ENCODE measurements at regions not wholly inside any gene's neighbourhood (a gene's known extent, or its start where the extent isn't known, plus 50 kb on each side); places are given as distances from the start of the nearest gene placed in this dataset.

- Mint-ChIP-seq H3K4me1 (ENCODE audit: low read depth) (no peaks in the 10 kb centered on the region), H3K9me3 (ENCODE audit: low read depth) (no peaks in the 10 kb centered on the region), H3K27ac (no peak overlapping the region), H3K4me3 (no peak overlapping the region), H3K36me3 (no peaks in the 10 kb centered on the region), H3K27me3 (no peaks in the 10 kb centered on the region)
These were observed 201.9 kb upstream of the MAMLD1 start for GRCh38 chrX:150161193-150161592.

GRCh38 chrX:150162141-150162540, 201.0 kb upstream of the MAMLD1 start:
- no peak overlapping the region for H3K27ac Mint-ChIP-seq
- no peaks in the 10 kb centered on the region for H3K9me3 Mint-ChIP-seq (ENCODE audit: low read depth)
- no peaks in the 10 kb centered on the region for H3K36me3 Mint-ChIP-seq
- no peak overlapping the region for H3K4me3 Mint-ChIP-seq
- H3K4me1 Mint-ChIP-seq (ENCODE audit: low read depth), result no peaks in the 10 kb centered on the region
- H3K27me3 Mint-ChIP-seq, result no peaks in the 10 kb centered on the region

GRCh38 chrX:150163221-150163930, 199.7 kb upstream of the MAMLD1 start:
- H3K4me3 Mint-ChIP-seq, result no peak overlapping the region
- no peaks in the 10 kb centered on the region for H3K4me1 Mint-ChIP-seq (ENCODE audit: low read depth)
- no peak overlapping the region for H3K27ac Mint-ChIP-seq
- no peaks in the 10 kb centered on the region for H3K9me3 Mint-ChIP-seq (ENCODE audit: low read depth)
- no peaks in the 10 kb centered on the region for H3K27me3 Mint-ChIP-seq
- no peaks in the 10 kb centered on the region for H3K36me3 Mint-ChIP-seq

- Mint-ChIP-seq H3K4me3 (no peak overlapping the region), H3K36me3 (no peaks in the 10 kb centered on the region), H3K4me1 (ENCODE audit: low read depth) (no peaks in the 10 kb centered on the region), H3K27ac (no peak overlapping the region), H3K27me3 (no peaks in the 10 kb centered on the region), H3K9me3 (ENCODE audit: low read depth) (no peaks in the 10 kb centered on the region)
These were observed 199.0 kb upstream of the MAMLD1 start for GRCh38 chrX:150163956-150164726.

- Mint-ChIP-seq H3K27me3 (no peaks in the 10 kb centered on the region), H3K36me3 (no peaks in the 10 kb centered on the region), H3K4me3 (no peak overlapping the region), H3K4me1 (ENCODE audit: low read depth) (no peaks in the 10 kb centered on the region), H3K9me3 (ENCODE audit: low read depth) (no peaks in the 10 kb centered on the region), H3K27ac (no peak overlapping the region)
These were observed 198.0 kb upstream of the MAMLD1 start for GRCh38 chrX:150164971-150165600.

- Mint-ChIP-seq H3K4me3 (no peak overlapping the region), H3K27me3 (no peaks in the 10 kb centered on the region), H3K9me3 (ENCODE audit: low read depth) (no peaks in the 10 kb centered on the region), H3K4me1 (ENCODE audit: low read depth) (no peaks in the 10 kb centered on the region), H3K27ac (no peak overlapping the region), H3K36me3 (no peaks in the 10 kb centered on the region)
These were observed 197.1 kb upstream of the MAMLD1 start for GRCh38 chrX:150165776-150166610.

- H3K27me3 Mint-ChIP-seq, result peaks cover 1% of the 10 kb centered on the region
- H3K9me3 Mint-ChIP-seq (ENCODE audit: low read depth), result no peaks in the 10 kb centered on the region
- H3K27ac Mint-ChIP-seq, result no peak overlapping the region
- H3K36me3 Mint-ChIP-seq, result no peaks in the 10 kb centered on the region
- no peak overlapping the region for H3K4me3 Mint-ChIP-seq
- H3K4me1 Mint-ChIP-seq (ENCODE audit: low read depth), result no peaks in the 10 kb centered on the region
These were observed 195.4 kb upstream of the MAMLD1 start for GRCh38 chrX:150167482-150168324.

- Mint-ChIP-seq H3K36me3 (peaks cover 2% of the 10 kb centered on the region), H3K4me1 (ENCODE audit: low read depth) (no peaks in the 10 kb centered on the region), H3K9me3 (ENCODE audit: low read depth) (no peaks in the 10 kb centered on the region), H3K27ac (no peak overlapping the region), H3K4me3 (no peak overlapping the region), H3K27me3 (no peaks in the 10 kb centered on the region)
These were observed 181.0 kb upstream of the MAMLD1 start for GRCh38 chrX:150182161-150182560.

- no peak overlapping the region for H3K4me3 Mint-ChIP-seq
- no peaks in the 10 kb centered on the region for H3K4me1 Mint-ChIP-seq (ENCODE audit: low read depth)
- no peaks in the 10 kb centered on the region for H3K36me3 Mint-ChIP-seq
- no peaks in the 10 kb centered on the region for H3K27me3 Mint-ChIP-seq
- H3K9me3 Mint-ChIP-seq (ENCODE audit: low read depth), result no peaks in the 10 kb centered on the region
- no peak overlapping the region for H3K27ac Mint-ChIP-seq
These were observed 178.6 kb upstream of the MAMLD1 start for GRCh38 chrX:150184491-150184890.

- no peaks in the 10 kb centered on the region for H3K4me1 Mint-ChIP-seq (ENCODE audit: low read depth)
- H3K36me3 Mint-ChIP-seq, result no peaks in the 10 kb centered on the region
- no peak overlapping the region for H3K27ac Mint-ChIP-seq
- H3K9me3 Mint-ChIP-seq (ENCODE audit: low read depth), result no peaks in the 10 kb centered on the region
- H3K4me3 Mint-ChIP-seq, result no peak overlapping the region
- H3K27me3 Mint-ChIP-seq, result no peaks in the 10 kb centered on the region
These were observed 177.4 kb upstream of the MAMLD1 start for GRCh38 chrX:150185766-150186165.

GRCh38 chrX:150192816-150193215, 170.3 kb upstream of the MAMLD1 start:
- Mint-ChIP-seq H3K9me3 (ENCODE audit: low read depth) (no peaks in the 10 kb centered on the region), H3K4me3 (no peak overlapping the region), H3K27ac (no peak overlapping the region), H3K4me1 (ENCODE audit: low read depth) (no peaks in the 10 kb centered on the region), H3K36me3 (no peaks in the 10 kb centered on the region), H3K27me3 (no peaks in the 10 kb centered on the region)

GRCh38 chrX:150196285-150196684, 166.8 kb upstream of the MAMLD1 start:
- Mint-ChIP-seq H3K27me3 (no peaks in the 10 kb centered on the region), H3K4me1 (ENCODE audit: low read depth) (peaks cover 7% of the 10 kb centered on the region), H3K36me3 (no peaks in the 10 kb centered on the region), H3K27ac (no peak overlapping the region), H3K4me3 (no peak overlapping the region), H3K9me3 (ENCODE audit: low read depth) (no peaks in the 10 kb centered on the region)

- H3K27me3 Mint-ChIP-seq, result no peaks in the 10 kb centered on the region
- no peak overlapping the region for H3K4me3 Mint-ChIP-seq
- peaks cover 7% of the 10 kb centered on the region for H3K4me1 Mint-ChIP-seq (ENCODE audit: low read depth)
- H3K36me3 Mint-ChIP-seq, result no peaks in the 10 kb centered on the region
- no peak overlapping the region for H3K27ac Mint-ChIP-seq
- no peaks in the 10 kb centered on the region for H3K9me3 Mint-ChIP-seq (ENCODE audit: low read depth)
These were observed 165.7 kb upstream of the MAMLD1 start for GRCh38 chrX:150197388-150197787.

- Mint-ChIP-seq H3K9me3 (ENCODE audit: low read depth) (no peaks in the 10 kb centered on the region), H3K4me1 (ENCODE audit: low read depth) (peaks cover 7% of the 10 kb centered on the region), H3K27me3 (no peaks in the 10 kb centered on the region), H3K4me3 (no peak overlapping the region), H3K27ac (no peak overlapping the region), H3K36me3 (no peaks in the 10 kb centered on the region)
These were observed 164.3 kb upstream of the MAMLD1 start for GRCh38 chrX:150198776-150199175.

Measured in activated naive CD8-positive, alpha-beta T cell (primary cell).